GM12865 (cell line): ENCODE measurements at regions not wholly inside any gene's neighbourhood (a gene's known extent, or its start where the extent isn't known, plus 50 kb on each side); places are given as distances from the start of the nearest gene placed in this dataset.

ENCODE experiments used
- DNase-seq: peaks from one replicate; pipeline ENCODE4 v3.0.0; 2010; ENCODE audit warnings: low read depth
- H3K4me3 ChIP-seq: 2 replicates; pipeline ENCODE4 v1.5.1; 2011; ENCODE audit warnings: mild to moderate bottlenecking, low read depth, low read length, control low read depth
- TF ChIP-seq, protein P1 (sequence below): IDR thresholded peaks from 2 replicates; pipeline ENCODE4 v1.5.1; 2011; ENCODE audit warnings: low read length, control low read depth, low read depth, inconsistent platforms; ENCODE audit not compliant: insufficient read depth; ENCODE audit errors: missing control alignments

DNA sequence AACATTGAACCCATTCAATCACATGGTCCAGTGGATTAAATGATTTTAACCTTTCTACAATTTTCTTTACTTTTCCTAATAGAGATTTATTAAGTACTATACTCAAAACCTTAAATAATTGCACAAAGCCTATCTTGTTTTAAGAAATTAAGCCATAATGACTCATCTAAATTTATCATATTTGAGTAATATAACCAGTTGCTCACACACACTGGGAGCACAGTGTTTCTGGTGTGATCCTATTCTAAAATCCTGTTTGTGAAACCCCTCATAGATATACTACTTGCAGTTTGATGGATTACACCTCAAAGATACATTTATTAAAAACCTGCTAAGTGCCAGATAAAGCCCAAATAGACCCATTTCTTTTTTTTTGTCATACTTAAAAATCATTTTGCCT is 668.3 kb upstream of the CDH18 start:
- H3K4me3 ChIP-seq, result no peak overlapping the region
- DNase-seq, result no peak
- TF ChIP-seq, protein P1, sequence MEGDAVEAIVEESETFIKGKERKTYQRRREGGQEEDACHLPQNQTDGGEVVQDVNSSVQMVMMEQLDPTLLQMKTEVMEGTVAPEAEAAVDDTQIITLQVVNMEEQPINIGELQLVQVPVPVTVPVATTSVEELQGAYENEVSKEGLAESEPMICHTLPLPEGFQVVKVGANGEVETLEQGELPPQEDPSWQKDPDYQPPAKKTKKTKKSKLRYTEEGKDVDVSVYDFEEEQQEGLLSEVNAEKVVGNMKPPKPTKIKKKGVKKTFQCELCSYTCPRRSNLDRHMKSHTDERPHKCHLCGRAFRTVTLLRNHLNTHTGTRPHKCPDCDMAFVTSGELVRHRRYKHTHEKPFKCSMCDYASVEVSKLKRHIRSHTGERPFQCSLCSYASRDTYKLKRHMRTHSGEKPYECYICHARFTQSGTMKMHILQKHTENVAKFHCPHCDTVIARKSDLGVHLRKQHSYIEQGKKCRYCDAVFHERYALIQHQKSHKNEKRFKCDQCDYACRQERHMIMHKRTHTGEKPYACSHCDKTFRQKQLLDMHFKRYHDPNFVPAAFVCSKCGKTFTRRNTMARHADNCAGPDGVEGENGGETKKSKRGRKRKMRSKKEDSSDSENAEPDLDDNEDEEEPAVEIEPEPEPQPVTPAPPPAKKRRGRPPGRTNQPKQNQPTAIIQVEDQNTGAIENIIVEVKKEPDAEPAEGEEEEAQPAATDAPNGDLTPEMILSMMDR, result no peak

DNA sequence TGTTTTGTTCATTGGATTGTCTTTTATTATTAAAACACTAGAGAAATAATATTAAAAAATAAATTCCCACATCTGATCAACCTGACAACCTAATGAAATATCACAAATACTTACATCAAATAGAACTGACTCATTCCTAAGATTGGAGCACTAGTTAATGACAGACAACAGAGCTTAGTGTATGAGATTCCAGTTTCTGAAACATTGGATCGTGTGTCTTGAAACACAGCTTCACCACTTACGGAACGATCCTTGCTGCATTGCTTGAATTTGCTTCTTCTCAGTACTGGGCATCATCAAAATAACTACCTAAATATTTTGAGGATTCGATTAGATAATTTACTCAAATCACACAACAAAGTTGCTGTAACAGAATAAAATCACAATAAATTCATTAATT is 667.2 kb upstream of the CDH18 start:
- TF ChIP-seq, protein P1, result no peak
- DNase-seq, result no peak
- no peak overlapping the region for H3K4me3 ChIP-seq

DNA sequence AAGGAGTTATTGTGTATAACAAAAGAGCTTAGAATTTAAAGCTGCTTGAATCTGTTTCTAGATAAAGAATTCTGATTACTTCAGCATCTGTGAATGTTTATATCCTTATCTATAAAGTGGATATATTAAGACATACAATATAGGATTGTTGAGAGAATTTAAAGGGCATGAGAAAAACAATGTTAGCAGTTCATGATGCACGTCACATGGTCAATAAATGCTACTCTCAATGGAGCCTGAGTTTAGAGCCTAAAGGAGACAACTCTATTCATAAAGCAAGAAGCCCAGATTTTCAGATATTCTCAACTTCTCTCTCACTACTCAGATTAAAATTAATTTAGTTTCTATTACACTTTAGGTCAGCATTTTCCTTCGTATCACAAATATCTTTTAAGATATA is 666.7 kb upstream of the CDH18 start:
- DNase-seq, result no peak
- H3K4me3 ChIP-seq, result no peak overlapping the region
- TF ChIP-seq, protein P1, result no peak

DNA sequence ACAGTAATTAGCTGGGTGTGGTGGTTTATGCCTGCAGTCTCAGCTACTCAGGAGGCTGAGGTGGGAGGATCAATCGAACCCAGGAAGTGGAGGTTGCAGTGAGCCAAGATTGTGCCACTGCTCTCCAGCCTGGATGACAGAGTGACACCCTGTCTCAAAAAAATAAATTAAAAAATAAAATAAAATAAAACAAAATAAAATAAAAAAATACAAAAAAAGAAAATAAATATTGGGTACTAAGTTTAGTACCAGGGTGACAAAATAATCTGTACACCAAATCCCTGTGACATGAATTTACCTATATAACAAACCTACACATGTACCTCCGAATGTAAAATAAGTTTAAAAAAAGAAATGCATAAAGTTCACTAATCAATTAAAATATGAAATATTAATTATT is 666.0 kb upstream of the CDH18 start:
- TF ChIP-seq, protein P1, result no peak
- no peak overlapping the region for H3K4me3 ChIP-seq
- no peak for DNase-seq

DNA sequence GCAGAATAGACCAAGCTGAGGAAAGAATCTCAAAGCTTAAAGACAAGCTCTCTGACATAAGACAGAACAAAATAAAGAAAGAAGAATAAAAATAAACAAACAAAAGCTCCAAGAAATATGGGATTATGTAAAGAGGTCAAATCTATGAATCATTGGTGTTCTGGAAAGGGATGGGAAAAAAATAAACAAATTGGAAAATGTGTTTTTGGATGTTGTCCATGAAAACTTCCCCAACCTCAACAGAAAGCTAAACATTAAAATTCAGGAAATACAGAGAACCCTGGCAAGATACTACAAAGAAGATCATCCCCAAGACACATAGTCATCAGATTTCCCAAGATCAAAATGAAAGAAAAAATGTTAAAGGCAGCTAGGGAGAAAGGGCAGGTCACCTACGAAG is 662.0 kb upstream of the CDH18 start:
- H3K4me3 ChIP-seq, result no peak overlapping the region
- DNase-seq, result no peak
- TF ChIP-seq, protein P1, result no peak

DNA sequence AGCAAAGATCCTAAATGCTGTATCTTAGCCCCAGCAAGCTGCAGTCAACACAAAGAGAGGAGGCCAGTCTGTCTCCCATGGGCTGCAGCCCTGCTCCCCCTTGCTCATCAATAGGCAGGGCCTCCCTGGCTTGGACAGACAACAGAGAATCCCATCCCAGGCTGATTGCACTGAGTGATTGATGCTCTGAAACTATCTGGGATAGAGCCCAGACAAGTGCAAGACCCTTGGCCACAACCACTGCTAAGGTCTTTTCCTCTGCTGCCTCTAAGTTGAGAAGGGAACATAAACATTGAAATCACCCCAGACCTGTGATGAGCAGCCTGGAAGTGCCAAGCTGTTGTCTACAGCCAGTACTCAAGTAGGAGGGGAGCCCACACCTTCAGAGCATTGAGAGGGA is 661.0 kb upstream of the CDH18 start:
- no peak overlapping the region for H3K4me3 ChIP-seq
- TF ChIP-seq, protein P1, result no peak
- DNase-seq, result no peak

DNA sequence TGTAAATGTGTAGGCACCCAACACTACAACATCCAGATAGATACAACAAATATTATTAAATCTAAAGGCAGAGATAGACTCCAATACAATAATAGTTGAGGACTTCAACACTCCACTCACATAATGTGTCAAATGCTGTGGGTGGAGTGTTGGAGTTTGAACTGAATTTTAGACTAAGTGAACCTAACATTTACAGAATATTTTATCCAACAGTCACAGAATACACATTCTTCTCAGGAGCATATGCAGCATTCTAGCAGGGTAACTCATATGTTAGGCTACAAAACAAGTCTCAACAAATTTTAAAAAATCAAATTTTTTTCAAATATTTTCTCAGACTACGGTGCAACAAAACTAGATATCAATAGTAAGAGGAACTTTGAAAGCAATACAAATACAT is 648.7 kb upstream of the CDH18 start:
- TF ChIP-seq, protein P1, result no peak
- no peak overlapping the region for H3K4me3 ChIP-seq
- DNase-seq, result no peak
